IMR-90 (cell line): ENCODE measurements at regions not wholly inside any gene's neighbourhood (a gene's known extent, or its start where the extent isn't known, plus 50 kb on each side); places are given as distances from the start of the nearest gene placed in this dataset.

ENCODE experiments used
- ATAC-seq: fragments of 200-7000 bp; cut with Tn5 transposase; 2 replicates; pipeline ENCODE4 v1.9.1; 2020; ENCODE audit warnings: low read depth, mild to moderate bottlenecking, moderate library complexity
- BruUV-seq: library from RNA; stranded (reverse); fragments of 400-500 nt; replicated peaks from 2 replicates; lab custom pipeline; 2021; lab: Mats Ljungman, UMichigan
- CTCF ChIA-PET: fragments of 300-600 bp; formaldehyde crosslinking; extraction: SDS; loops from one replicate; lab custom pipeline; 2021; ENCODE audit warnings: antibody characterized with exemption; lab: Yijun Ruan, JAX
- POLR2A ChIA-PET: fragments of 300-600 bp; sonication (Branson Sonifier 250); formaldehyde crosslinking; loops from one replicate; lab custom pipeline; 2022; ENCODE audit warnings: antibody characterized with exemption; ENCODE audit not compliant: unreplicated experiment; lab: Charles Lee
- DNase-seq: peaks from one replicate; pipeline ENCODE4 v3.0.0; 2013
- H2AFZ ChIP-seq: replicated peaks from 2 replicates; pipeline ENCODE3; 2013; ENCODE audit warnings: low read length, mild to moderate bottlenecking; ENCODE audit not compliant: poor library complexity
- H2AK5ac ChIP-seq: 2 replicates; pipeline ENCODE4 v1.6.1; 2013; ENCODE audit warnings: low read depth, low read length, inconsistent platforms
- H2AK9ac ChIP-seq: replicated peaks from 2 replicates; pipeline ENCODE3; 2013; ENCODE audit warnings: mild to moderate bottlenecking, low read depth, low read length, moderate library complexity; ENCODE audit not compliant: poor library complexity
- H2BK120ac ChIP-seq: 2 replicates; pipeline ENCODE4 v1.6.1; 2013; ENCODE audit warnings: low read depth, low read length, inconsistent platforms
- H2BK15ac ChIP-seq: 3 replicates; pipeline ENCODE4 v1.6.1; 2013; ENCODE audit warnings: low read depth, low read length, inconsistent platforms
- H2BK20ac ChIP-seq: 2 replicates; pipeline ENCODE4 v1.6.1; 2013; ENCODE audit warnings: low read depth, mild to moderate bottlenecking, inconsistent platforms, low read length, moderate library complexity
- H2BK5ac ChIP-seq: 2 replicates; pipeline ENCODE4 v1.6.1; 2013; ENCODE audit warnings: mild to moderate bottlenecking, low read depth, low read length, inconsistent platforms; ENCODE audit not compliant: poor library complexity, severe bottlenecking
- H3K14ac ChIP-seq: replicated peaks from 2 replicates; pipeline ENCODE4 v1.6.1; 2013; ENCODE audit warnings: low read depth, low read length, inconsistent platforms
- H3K18ac ChIP-seq: 2 replicates; pipeline ENCODE4 v1.6.1; 2013; ENCODE audit warnings: low read depth, low read length, control low read depth
- H3K23ac ChIP-seq: 2 replicates; pipeline ENCODE4 v1.6.1; 2013; ENCODE audit warnings: low read depth, low read length, inconsistent platforms
- H3K27ac ChIP-seq: 2 replicates; pipeline ENCODE4 v1.5.1; 2013; ENCODE audit warnings: mild to moderate bottlenecking, control low read depth, low read length; ENCODE audit not compliant: insufficient read depth
- H3K27me3 ChIP-seq: 2 replicates; pipeline ENCODE4 v1.6.1; 2013; ENCODE audit warnings: low read length; ENCODE audit not compliant: control insufficient read depth, insufficient read depth
- H3K36me3 ChIP-seq: 2 replicates; pipeline ENCODE4 v1.6.1; 2013; ENCODE audit warnings: low read length, mixed read lengths; ENCODE audit not compliant: control insufficient read depth, insufficient read depth
- H3K4ac ChIP-seq: 2 replicates; pipeline ENCODE4 v1.6.1; 2013; ENCODE audit warnings: low read depth, low read length, inconsistent platforms
- H3K4me1 ChIP-seq: 2 replicates; pipeline ENCODE4 v1.6.1; 2013; ENCODE audit warnings: low read length, mixed read lengths; ENCODE audit not compliant: control insufficient read depth, insufficient read depth
- H3K4me2 ChIP-seq: 2 replicates; pipeline ENCODE4 v1.6.1; 2013; ENCODE audit warnings: low read depth, mild to moderate bottlenecking, control low read depth, low read length, moderate library complexity
- H3K4me3 ChIP-seq: 2 replicates; pipeline ENCODE4 v1.5.1; 2013; ENCODE audit warnings: low read depth, mild to moderate bottlenecking, control low read depth, low read length, moderate library complexity; ENCODE audit not compliant: insufficient read depth
- H3K56ac ChIP-seq: 2 replicates; pipeline ENCODE4 v1.6.1; 2013; ENCODE audit warnings: low read length, inconsistent platforms; ENCODE audit not compliant: insufficient read depth; ENCODE audit errors: extremely low read depth
- H3K79me1 ChIP-seq, 2 experiments: 2 replicates each; pipeline ENCODE4 v1.6.1; 2013; ENCODE audit warnings: low read length in 2 of 2, inconsistent platforms in 1 of 2, low read depth in 1 of 2
- H3K9ac ChIP-seq: 2 replicates; pipeline ENCODE4 v1.6.1; 2013; ENCODE audit warnings: low read depth, low read length, control low read depth
- H3K9me1 ChIP-seq: 2 replicates; pipeline ENCODE4 v1.6.1; 2013; ENCODE audit warnings: low read length, inconsistent platforms; ENCODE audit not compliant: insufficient read depth
- H3K9me3 ChIP-seq: 2 replicates; pipeline ENCODE4 v1.6.1; 2013; ENCODE audit warnings: low read length; ENCODE audit not compliant: control insufficient read depth, insufficient read depth
- H4K20me1 ChIP-seq: 2 replicates; pipeline ENCODE4 v1.6.1; 2013; ENCODE audit warnings: low read length, inconsistent platforms; ENCODE audit not compliant: insufficient read depth
- H4K5ac ChIP-seq: 2 replicates; pipeline ENCODE4 v1.6.1; 2013; ENCODE audit warnings: mild to moderate bottlenecking, low read depth, low read length, control low read depth
- H4K8ac ChIP-seq, 2 experiments: 2 replicates each; pipeline ENCODE4 v1.6.1; 2013; ENCODE audit warnings: low read depth in 2 of 2, low read length in 2 of 2, control low read depth in 1 of 2, inconsistent platforms in 1 of 2
- H4K91ac ChIP-seq: 2 replicates; pipeline ENCODE4 v1.6.1; 2013; ENCODE audit warnings: low read depth, low read length, inconsistent platforms; ENCODE audit not compliant: insufficient read depth
- CTCF ChIP-seq: conservative IDR thresholded peaks from 2 replicates; pipeline ENCODE4 v1.5.1; 2012; ENCODE audit warnings: mild to moderate bottlenecking, low read depth, low read length, improper control_type of control experiment
- FOS ChIP-seq: fragments of 150-350 bp; IDR thresholded peaks from 2 replicates; pipeline ENCODE4 v1.6.1; 2016; ENCODE audit warnings: low read depth, low read length
- RAD21 ChIP-seq: IDR thresholded peaks from 2 replicates; pipeline ENCODE4 v1.6.1; 2012; ENCODE audit warnings: low read length, improper control_type of control experiment
- USF2 ChIP-seq: fragments of 150-350 bp; IDR thresholded peaks from 2 replicates; pipeline ENCODE4 v1.6.1; 2017; ENCODE audit warnings: mild to moderate bottlenecking, antibody characterized with exemption, low read length, low read depth
- WGBS, 2 experiments: methylation state at CpG; one replicate each; pipeline versions ENCODE4 v1.1.5 to v1.1.7; 2013; ENCODE audit warnings: missing lambda C conversion rate in 2 of 2; ENCODE audit not compliant: insufficient read length in 1 of 2; ENCODE audit errors: extremely low coverage in 2 of 2; 5-methylcytosine and 5-hydroxymethylcytosine counted together
- dilution Hi-C: fragments of 300-500 bp; cut with HindIII; formaldehyde crosslinking; loops from one replicate; pipeline ENCODE4 v1.14.3; 2018; ENCODE audit warnings: low sequenced_read_pairs; ENCODE audit not compliant: unreplicated experiment
- in situ Hi-C: fragments of 300-500 bp; cut with MboI; formaldehyde crosslinking; loops from 3 replicates; pipeline ENCODE4 v1.14.3; 2019; ENCODE audit warnings: low sequenced_read_pairs, inconsistent platforms, mixed read lengths
- intact Hi-C: fragments of 100-400 bp; cut with micrococcal nuclease; formaldehyde crosslinking; loops from 2 replicates; pipeline ENCODE4 v1.10.0; 2022

- dilution Hi-C loops (no loop called here), intact Hi-C loops (loop anchor here (5.0 kb wide), 4 partner anchors 303 to 1933 kb away; no protein-coding TSS in a partner anchor), in situ Hi-C loops (loop anchor here (25.0 kb wide), 1 partner anchor 1928 kb away; no protein-coding TSS in a partner anchor)
- no peak overlapping the region for H4K8ac ChIP-seq
- ChIA-PET CTCF (interaction anchor here (0.6 to 1.7 kb wide), 2 partner anchors 10 to 1847 kb away, joined by 3 to 5 read pairs; no protein-coding TSS in a partner anchor), POLR2A (no interaction called here)
- no peaks in the 10 kb centered on the region for H3K27me3 ChIP-seq
- no peak overlapping the region for H4K91ac ChIP-seq
- no peak overlapping the region for H2AK5ac ChIP-seq
- H3K18ac ChIP-seq, result no peak overlapping the region
- no peak overlapping the region for H2BK120ac ChIP-seq
- H2AK9ac ChIP-seq, result no peak overlapping the region
- no peak overlapping the region for H3K4ac ChIP-seq
- H3K4me1 ChIP-seq, result no peaks in the 10 kb centered on the region
- H2AFZ ChIP-seq, result no peak overlapping the region
- no peaks in the 10 kb centered on the region for H4K20me1 ChIP-seq
- TF ChIP-seq RAD21, result peak; percentile 54
- no peak for TF ChIP-seq FOS
- peak; percentile 49 for TF ChIP-seq CTCF
- TF ChIP-seq USF2, result no peak
- H2BK15ac ChIP-seq, result no peak overlapping the region
- DNase-seq (peak; percentile 20), ATAC-seq (peak; percentile 73)
- no CpG with 5 or more reads among the region's 8 CpGs for WGBS, 2 experiments
- no peak overlapping the region for H3K4me2 ChIP-seq
- H3K23ac ChIP-seq, result no peak overlapping the region
- H3K56ac ChIP-seq, result no peak overlapping the region
- no peak overlapping the region for H2BK20ac ChIP-seq
- no peak overlapping the region for H2BK5ac ChIP-seq
- no TSS peak for BruUV-seq
- H3K27ac ChIP-seq, result no peak overlapping the region
- no peak overlapping the region for H3K4me3 ChIP-seq
- no peaks in the 10 kb centered on the region for H3K9me1 ChIP-seq
- H3K36me3 ChIP-seq, result no peaks in the 10 kb centered on the region
- H4K5ac ChIP-seq, result no peak overlapping the region
- H3K79me1 ChIP-seq, result no peaks in the 10 kb centered on the region
- H3K14ac ChIP-seq, result no peak overlapping the region
- no peaks in the 10 kb centered on the region for H3K9me3 ChIP-seq
- H3K9ac ChIP-seq, result no peak overlapping the region
Observed at GRCh38 chr5:167565189-167565954, 726.1 kb upstream of the WWC1 start.
